ENCODE measurements at regions not wholly inside any gene's neighbourhood (a gene's known extent, or its start where the extent isn't known, plus 50 kb on each side); places are given as distances from the start of the nearest gene placed in this dataset.

- no peak for TF ChIP-seq CTCF (IDR thresholded peaks at IDR 0.05)
- no peak for TF ChIP-seq EZH2 (IDR thresholded peaks at IDR 0.05; ENCODE audit: borderline replicate concordance, insufficient read depth, low read depth, low read length, poor library complexity, severe bottlenecking)
Observed at GRCh38 chr14:55873169-55873568, 245.0 kb upstream of the PELI2 start.

Measured in B cell (primary cell).